AG10803 (cell line): ENCODE measurements at regions not wholly inside any gene's neighbourhood (a gene's known extent, or its start where the extent isn't known, plus 50 kb on each side); places are given as distances from the start of the nearest gene placed in this dataset.

Experiments used
- DNase-seq: peaks from one replicate; pipeline ENCODE4 v3.0.0; 2010; ENCODE audit warnings: low read depth
- H3K4me3 ChIP-seq: 2 replicates; pipeline ENCODE4 v1.5.1; 2011; ENCODE audit warnings: mild to moderate bottlenecking, low read length, control low read depth
- TF ChIP-seq, protein P1 (sequence below): conservative IDR thresholded peaks from 2 replicates; pipeline ENCODE4 v1.5.1; 2011; ENCODE audit warnings: mild to moderate bottlenecking, low read length, control low read depth, inconsistent platforms

DNA sequence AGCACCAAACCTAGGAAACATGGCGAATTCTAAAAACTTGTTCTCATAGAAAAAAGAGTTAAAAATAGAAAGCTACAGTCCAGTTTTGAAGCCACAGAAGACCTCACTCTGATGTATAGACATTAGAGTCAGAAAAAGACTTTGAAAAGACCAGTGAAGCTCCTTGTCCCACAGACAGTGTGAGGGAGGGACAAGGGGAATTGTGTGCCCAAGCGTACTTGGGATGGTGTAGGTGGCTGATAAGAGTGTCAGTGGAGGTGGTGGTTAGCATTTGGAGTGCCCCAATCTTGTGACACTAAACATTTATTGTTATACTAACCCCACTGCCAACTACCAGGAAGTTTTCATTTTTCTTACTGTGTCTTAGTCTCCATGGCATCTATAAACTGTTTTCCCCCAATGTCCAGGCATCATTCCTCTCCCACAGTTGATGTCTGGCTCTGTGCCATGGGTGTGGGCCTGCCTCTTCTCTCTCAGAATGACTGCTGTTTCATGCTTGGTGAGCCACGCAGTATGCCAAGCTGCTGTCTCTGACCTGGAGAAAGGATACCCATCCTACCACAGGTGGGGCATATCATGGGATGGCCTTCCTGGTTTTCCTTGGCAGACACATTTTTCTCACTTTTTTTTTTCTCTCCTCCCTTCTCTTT, 161.4 kb downstream of the RPIA start:
- no peak overlapping the region for H3K4me3 ChIP-seq
- TF ChIP-seq, protein P1, sequence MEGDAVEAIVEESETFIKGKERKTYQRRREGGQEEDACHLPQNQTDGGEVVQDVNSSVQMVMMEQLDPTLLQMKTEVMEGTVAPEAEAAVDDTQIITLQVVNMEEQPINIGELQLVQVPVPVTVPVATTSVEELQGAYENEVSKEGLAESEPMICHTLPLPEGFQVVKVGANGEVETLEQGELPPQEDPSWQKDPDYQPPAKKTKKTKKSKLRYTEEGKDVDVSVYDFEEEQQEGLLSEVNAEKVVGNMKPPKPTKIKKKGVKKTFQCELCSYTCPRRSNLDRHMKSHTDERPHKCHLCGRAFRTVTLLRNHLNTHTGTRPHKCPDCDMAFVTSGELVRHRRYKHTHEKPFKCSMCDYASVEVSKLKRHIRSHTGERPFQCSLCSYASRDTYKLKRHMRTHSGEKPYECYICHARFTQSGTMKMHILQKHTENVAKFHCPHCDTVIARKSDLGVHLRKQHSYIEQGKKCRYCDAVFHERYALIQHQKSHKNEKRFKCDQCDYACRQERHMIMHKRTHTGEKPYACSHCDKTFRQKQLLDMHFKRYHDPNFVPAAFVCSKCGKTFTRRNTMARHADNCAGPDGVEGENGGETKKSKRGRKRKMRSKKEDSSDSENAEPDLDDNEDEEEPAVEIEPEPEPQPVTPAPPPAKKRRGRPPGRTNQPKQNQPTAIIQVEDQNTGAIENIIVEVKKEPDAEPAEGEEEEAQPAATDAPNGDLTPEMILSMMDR, result no peak
- DNase-seq, result no peak

DNA sequence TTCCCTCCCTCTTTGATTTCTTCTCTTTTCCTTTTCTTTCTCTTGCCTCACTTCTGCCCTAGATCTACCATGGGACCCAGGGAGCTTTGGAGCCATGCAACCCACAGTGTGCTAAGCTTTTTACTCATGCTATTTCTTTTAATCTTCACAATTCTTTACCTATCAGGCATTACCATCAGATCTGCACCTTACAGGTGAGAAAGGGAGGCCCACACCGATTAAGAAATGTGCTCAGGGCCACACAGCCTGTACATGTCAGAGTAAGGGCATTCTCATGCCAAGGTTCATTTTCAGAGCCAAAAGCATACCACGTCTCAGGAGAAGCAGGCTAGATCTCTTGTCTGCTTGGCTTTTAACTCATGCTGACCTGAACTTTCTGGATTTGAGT, 161.9 kb downstream of the RPIA start:
- TF ChIP-seq, protein P1, result no peak
- DNase-seq, result no peak
- H3K4me3 ChIP-seq, result no peak overlapping the region

DNA sequence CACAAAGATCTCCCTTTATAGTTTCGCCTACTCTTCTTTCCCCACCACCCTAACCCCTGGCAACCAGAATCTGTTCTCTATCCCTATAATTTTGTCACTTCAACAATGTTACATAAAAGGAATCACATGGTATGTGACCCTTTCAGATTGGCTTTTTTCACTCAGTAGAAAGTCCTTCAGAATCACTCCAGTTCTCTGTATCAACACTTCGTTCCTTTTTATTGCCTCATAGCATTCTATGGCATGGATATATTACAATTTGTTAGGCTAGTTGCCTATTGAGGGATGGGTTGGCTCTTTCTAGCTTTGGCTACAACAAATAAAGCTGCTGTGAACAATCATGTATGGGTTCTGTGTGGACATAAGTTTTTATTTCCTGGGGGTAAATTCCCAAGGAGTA, 163.1 kb downstream of the RPIA start:
- TF ChIP-seq, protein P1, result no peak
- DNase-seq, result no peak
- no peak overlapping the region for H3K4me3 ChIP-seq

DNA sequence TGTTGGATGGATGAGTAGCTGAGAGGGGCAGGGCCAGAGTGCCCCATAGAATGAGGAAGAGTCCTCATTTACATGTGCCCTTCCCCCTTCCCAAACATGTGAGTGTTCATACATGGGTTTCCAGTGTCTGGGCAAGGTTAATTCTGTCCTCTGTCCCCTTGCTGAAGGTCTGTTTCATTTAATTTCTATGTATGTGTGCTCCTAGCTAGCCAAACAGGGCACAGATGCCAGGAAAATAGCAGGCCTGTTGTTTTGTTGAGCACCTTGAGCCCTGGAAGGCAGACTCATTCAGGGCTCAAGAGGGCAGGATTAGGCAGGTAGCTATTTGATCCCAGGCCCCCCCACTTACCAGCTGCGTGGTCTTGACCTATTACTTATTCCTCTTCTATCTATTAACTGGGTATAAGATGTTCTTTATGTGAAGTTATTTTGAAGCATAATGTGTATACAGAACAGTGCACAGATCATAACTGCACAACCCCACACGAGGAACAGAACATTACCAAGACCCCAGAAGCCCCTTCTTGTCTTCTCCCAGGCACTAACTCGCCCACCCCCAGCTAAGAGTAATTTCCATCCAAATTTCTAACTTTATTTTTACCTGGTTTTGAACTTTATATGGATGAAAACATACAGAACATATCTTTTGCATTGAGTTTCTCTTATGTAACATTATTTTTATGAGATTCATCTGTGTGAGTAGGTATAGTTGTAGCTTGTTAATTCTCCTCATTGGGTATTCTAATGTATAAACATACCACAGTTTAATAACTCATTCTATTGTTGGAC, 164.3 kb downstream of the RPIA start:
- no peak for DNase-seq
- TF ChIP-seq, protein P1, result no peak
- no peak overlapping the region for H3K4me3 ChIP-seq

DNA sequence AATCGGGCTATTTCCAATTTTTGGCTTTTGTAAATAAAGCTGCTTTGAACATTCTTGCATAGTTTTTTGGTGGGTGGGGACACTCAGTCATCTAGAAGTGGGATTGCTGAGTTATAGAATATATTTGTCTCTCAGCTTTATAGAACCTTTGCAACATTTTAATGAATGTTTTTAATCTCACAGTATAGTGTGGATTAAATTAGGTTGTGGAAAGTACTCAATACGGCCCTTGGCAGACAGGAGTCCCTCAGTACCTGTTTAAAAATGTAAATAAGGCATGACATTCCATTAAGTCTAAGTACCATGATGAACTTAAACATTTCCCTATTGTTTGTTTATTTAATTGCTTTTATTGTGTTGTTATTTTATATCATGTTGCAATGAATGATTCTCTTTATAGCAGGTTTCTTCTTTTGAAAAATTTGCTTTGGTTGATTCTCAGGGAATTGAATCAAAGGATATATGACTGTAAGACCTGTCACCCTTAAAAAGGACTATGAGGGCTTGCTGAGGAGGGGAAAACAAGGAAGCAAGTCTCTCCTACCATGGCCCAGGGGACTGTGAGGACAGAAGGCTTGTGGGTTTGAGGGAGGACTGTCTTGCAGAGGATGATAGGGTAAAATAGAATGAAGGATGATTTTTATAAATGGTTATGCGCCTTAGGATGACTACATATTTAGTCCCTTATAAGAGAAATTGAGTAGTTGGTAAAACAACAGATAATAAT, 165.1 kb downstream of the RPIA start:
- no peak overlapping the region for H3K4me3 ChIP-seq
- no peak for DNase-seq
- TF ChIP-seq, protein P1, result no peak

DNA sequence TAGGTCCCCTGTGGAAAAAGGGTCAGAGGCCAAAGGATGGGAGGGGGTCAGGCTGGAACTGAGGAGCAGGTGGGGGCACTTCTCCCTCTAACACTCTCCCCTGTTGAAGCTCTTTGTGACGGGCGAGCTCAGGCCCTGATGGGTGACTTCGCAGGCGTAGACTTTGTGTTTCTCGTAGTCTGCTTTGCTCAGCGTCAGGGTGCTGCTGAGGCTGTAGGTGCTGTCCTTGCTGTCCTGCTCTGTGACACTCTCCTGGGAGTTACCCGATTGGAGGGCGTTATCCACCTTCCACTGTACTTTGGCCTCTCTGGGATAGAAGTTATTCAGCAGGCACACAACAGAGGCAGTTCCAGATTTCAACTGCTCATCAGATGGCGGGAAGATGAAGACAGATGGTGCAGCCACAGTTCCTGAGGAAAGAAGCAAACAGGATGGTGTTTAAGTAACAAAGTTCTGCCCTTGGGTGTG, 165.8 kb downstream of the RPIA start:
- no peak overlapping the region for H3K4me3 ChIP-seq
- DNase-seq, result no peak
- TF ChIP-seq, protein P1, result no peak
